HepG2 (cell line): ENCODE measurements at regions not wholly inside any gene's neighbourhood (a gene's known extent, or its start where the extent isn't known, plus 50 kb on each side); places are given as distances from the start of the nearest gene placed in this dataset.

ENCODE experiments used
- ATAC-seq: fragments of 200-7000 bp; cut with Tn5 transposase; 3 replicates; pipeline ENCODE4 v1.9.1; 2020; ENCODE audit warnings: mild to moderate bottlenecking, moderate library complexity
- BruUV-seq: library from RNA; stranded (reverse); fragments of 400-500 nt; replicated peaks from 2 replicates; lab custom pipeline; 2021; lab: Mats Ljungman, UMichigan
- CTCF ChIA-PET: fragments of 300-600 bp; formaldehyde crosslinking; extraction: SDS; loops from one replicate; lab custom pipeline; 2021; ENCODE audit warnings: low total read pairs, inconsistent platforms, low intra/inter-chr PET ratio; lab: Yijun Ruan, JAX
- POLR2A ChIA-PET: fragments of 350-600 bp; sonication (Branson Sonifier 250); formaldehyde crosslinking; loops from one replicate; lab custom pipeline; 2020; ENCODE audit warnings: antibody characterized with exemption, inconsistent platforms; lab: Yijun Ruan, JAX
- DNase-seq: peaks from one replicate; pipeline ENCODE4 v3.0.0-alpha.2; 2015; ENCODE audit warnings: low spot score
- FAIRE-seq: peaks from 3 replicates; lab custom pipeline; 2011; peaks lifted over from hg19 to GRCh38; lab: Jason Lieb, UNC
- H2AFZ ChIP-seq: one replicate; pipeline ENCODE4 v1.6.1; 2011; ENCODE audit warnings: low read length, inconsistent platforms
- H3K27ac ChIP-seq: fragments of 300-600 bp; 3 replicates; pipeline ENCODE4 v1.8.0; 2011; ENCODE audit warnings: mixed run types, mild to moderate bottlenecking, mixed read lengths, low read length, inconsistent platforms; ENCODE audit not compliant: insufficient read depth; ENCODE audit errors: extremely low read length
- H3K27me3 ChIP-seq, 2 experiments: fragments of 200-600 bp in 1 of 2; 2 replicates in 1 of 2; 3 replicates in 1 of 2; pipeline versions ENCODE4 v1.6.0 to v1.8.0; 2011; ENCODE audit warnings: low read length in 2 of 2, mild to moderate bottlenecking in 2 of 2, moderate library complexity in 2 of 2, inconsistent platforms in 1 of 2; ENCODE audit not compliant: insufficient read depth in 2 of 2, control insufficient read depth in 1 of 2
- H3K36me3 ChIP-seq, 2 experiments: fragments of 200-600 bp in 1 of 2; replicated peaks in 1 of 2; 2 replicates in 1 of 2; 3 replicates in 1 of 2; pipeline versions ENCODE4 v1.5.1 to v1.8.0; 2011; ENCODE audit warnings: low read length in 2 of 2, inconsistent platforms in 1 of 2; ENCODE audit not compliant: insufficient read depth in 2 of 2, control insufficient read depth in 1 of 2
- H3K4me1 ChIP-seq: 2 replicates; pipeline ENCODE4 v1.5.1; 2012; ENCODE audit warnings: low read length, inconsistent platforms; ENCODE audit not compliant: insufficient read depth
- H3K4me2 ChIP-seq: 2 replicates; pipeline ENCODE4 v1.6.0; 2011; ENCODE audit warnings: low read depth, low read length, inconsistent platforms
- H3K4me3 ChIP-seq, 3 experiments: fragments of 200-600 bp in 1 of 3; sonication (generic), shearing (Covaris generic) in 1 of 3; replicated peaks in 1 of 3; 2 replicates each; pipeline ENCODE4 v1.5.1; 2011 to 2016; ENCODE audit warnings: low read length in 3 of 3, inconsistent platforms in 2 of 3, low read depth in 2 of 3, mild to moderate bottlenecking in 2 of 3, control low read depth in 1 of 3, mixed read lengths in 1 of 3; ENCODE audit not compliant: insufficient read depth in 1 of 3
- H3K79me2 ChIP-seq: one replicate; pipeline ENCODE4 v1.6.1; 2011; ENCODE audit warnings: low read length, inconsistent platforms; ENCODE audit not compliant: insufficient read depth
- H3K9ac ChIP-seq: 2 replicates; pipeline ENCODE4 v1.6.0; 2011; ENCODE audit warnings: mild to moderate bottlenecking, low read depth, low read length, inconsistent platforms; ENCODE audit not compliant: insufficient read depth
- H3K9me3 ChIP-seq: 2 replicates; pipeline ENCODE4 v1.5.1; 2012; ENCODE audit warnings: mild to moderate bottlenecking, low read length
- H4K20me1 ChIP-seq: 2 replicates; pipeline ENCODE4 v1.6.0; 2011; ENCODE audit warnings: inconsistent platforms, mild to moderate bottlenecking, low read length, moderate library complexity; ENCODE audit not compliant: insufficient read depth
- ARNTL ChIP-seq: sonication (generic); formaldehyde crosslinking; IDR thresholded peaks from 2 replicates; pipeline ENCODE4 v1.4.0; 2020; ENCODE audit warnings: mild to moderate bottlenecking, missing genetic modification reagents
- CCAR2 ChIP-seq: fragments of 200-400 bp; formaldehyde crosslinking; optimal IDR thresholded peaks from 2 replicates; pipeline ENCODE3; 2018; ENCODE audit warnings: low read depth, mild to moderate bottlenecking, low read length, moderate library complexity
- CHD4 ChIP-seq: fragments of 200-600 bp; sonication (generic); IDR thresholded peaks from 2 replicates; pipeline ENCODE4 v1.7.0; 2017; ENCODE audit warnings: mild to moderate bottlenecking, low read length, borderline replicate concordance
- FIP1L1 ChIP-seq: fragments of 200-400 bp; formaldehyde crosslinking; IDR thresholded peaks from 2 replicates; pipeline ENCODE4 v1.6.1; 2018; ENCODE audit warnings: low read depth, mild to moderate bottlenecking, low read length, moderate library complexity, borderline replicate concordance; ENCODE audit not compliant: insufficient read depth
- HNRNPK ChIP-seq: fragments of 200-400 bp; formaldehyde crosslinking; IDR thresholded peaks from 2 replicates; pipeline ENCODE4 v1.6.1; 2018; ENCODE audit warnings: low read length, low read depth, moderate library complexity, mild to moderate bottlenecking; ENCODE audit not compliant: poor library complexity, severe bottlenecking
- SOX13 ChIP-seq, 3 experiments: fragments of 450-650 bp in 1 of 3; sonication (generic) in 1 of 3; formaldehyde crosslinking in 1 of 3; IDR thresholded peaks in 2 of 3; conservative IDR thresholded peaks in 1 of 3; 2 replicates each; pipeline versions ENCODE4 v1.5.0 to v1.6.1; 2016 to 2020; ENCODE audit warnings: antibody characterized with exemption in 1 of 3, mild to moderate bottlenecking in 1 of 3, missing compliant biosample characterization in 1 of 3, missing genetic modification reagents in 1 of 3, moderate library complexity in 1 of 3
- ZBTB1 ChIP-seq: sonication (generic); formaldehyde crosslinking; IDR thresholded peaks from 2 replicates; pipeline ENCODE4 v1.4.0; 2020; ENCODE audit warnings: missing genetic modification reagents, borderline replicate concordance
- ZNF564 ChIP-seq: sonication (generic); formaldehyde crosslinking; IDR thresholded peaks from 2 replicates; pipeline ENCODE4 v1.8.1; 2023; ENCODE audit warnings: mild to moderate bottlenecking, missing genetic modification reagents
- ZNF75D ChIP-seq: sonication (generic); formaldehyde crosslinking; IDR thresholded peaks from 2 replicates; pipeline ENCODE4 v1.8.1; 2023; ENCODE audit warnings: missing genetic modification reagents, mild to moderate bottlenecking, borderline replicate concordance
- WGBS: methylation state at CpG from one replicate; pipeline ENCODE4 v1.1.6; 2017; ENCODE audit warnings: low lambda C conversion rate; 5-methylcytosine and 5-hydroxymethylcytosine counted together
- in situ Hi-C: cut with HindIII; loops from 2 replicates; pipeline ENCODE4 v1.10.0; 2017; ENCODE audit warnings: low pct_unique_long_range_greater_than_20kb; ENCODE audit not compliant: extremely low pct_ligation_motif_present
- intact Hi-C: fragments of 100-400 bp; cut with micrococcal nuclease; formaldehyde crosslinking; loops from one replicate; pipeline ENCODE4 v1.10.0; 2022; ENCODE audit not compliant: unreplicated experiment
- TF ChIP-seq, protein P1 (sequence below): sonication (generic); formaldehyde crosslinking; IDR thresholded peaks from 2 replicates; pipeline ENCODE4 v1.4.0; 2020; ENCODE audit warnings: missing genetic modification reagents
- TF ChIP-seq, protein P2 (sequence below): IDR thresholded peaks from 2 replicates; pipeline ENCODE4 v1.6.1; 2016; ENCODE audit warnings: low read depth, missing genetic modification reagents, missing compliant biosample characterization

DNA sequence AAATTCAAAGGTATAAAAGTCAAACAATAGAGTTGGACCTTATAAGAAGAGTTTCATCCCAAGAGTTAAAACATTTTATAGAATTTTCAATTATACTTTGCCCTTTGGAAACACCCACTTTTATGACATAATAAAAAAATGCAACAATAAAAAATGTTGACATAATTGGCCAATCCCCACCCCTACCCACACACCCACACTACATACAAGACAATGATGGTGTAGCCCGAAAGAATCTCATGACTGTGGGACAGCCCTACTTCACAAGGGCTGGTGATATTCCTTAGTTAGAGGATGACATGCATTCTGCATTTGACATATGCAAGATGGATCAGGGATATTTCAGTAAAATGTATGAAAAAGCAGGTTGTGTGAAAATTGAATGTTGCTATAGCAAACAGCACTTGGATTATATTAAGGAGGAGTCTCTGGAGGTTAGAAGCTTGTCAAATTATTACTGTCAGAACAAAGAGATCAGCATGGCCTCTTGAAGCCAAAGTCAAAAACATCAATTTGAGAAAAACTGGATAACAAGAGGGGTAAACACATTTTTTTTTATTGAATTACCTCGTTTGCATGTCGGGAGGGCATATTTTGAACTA is 133.0 kb upstream of the SAMSN1 start:
- TF ChIP-seq HNRNPK: no peak
- TF ChIP-seq CCAR2: no peak
- no peak for TF ChIP-seq ARNTL (CRISPR knock-in tag)
- TF ChIP-seq SOX13 (IDR thresholded peaks at IDR 0.05): no peak
- TF ChIP-seq SOX13 (CRISPR knock-in tag; conservative IDR thresholded peaks at IDR 0.05 in 1 of 2, IDR thresholded peaks at IDR 0.05 in 1 of 2): no peak
- TF ChIP-seq, protein P1, sequence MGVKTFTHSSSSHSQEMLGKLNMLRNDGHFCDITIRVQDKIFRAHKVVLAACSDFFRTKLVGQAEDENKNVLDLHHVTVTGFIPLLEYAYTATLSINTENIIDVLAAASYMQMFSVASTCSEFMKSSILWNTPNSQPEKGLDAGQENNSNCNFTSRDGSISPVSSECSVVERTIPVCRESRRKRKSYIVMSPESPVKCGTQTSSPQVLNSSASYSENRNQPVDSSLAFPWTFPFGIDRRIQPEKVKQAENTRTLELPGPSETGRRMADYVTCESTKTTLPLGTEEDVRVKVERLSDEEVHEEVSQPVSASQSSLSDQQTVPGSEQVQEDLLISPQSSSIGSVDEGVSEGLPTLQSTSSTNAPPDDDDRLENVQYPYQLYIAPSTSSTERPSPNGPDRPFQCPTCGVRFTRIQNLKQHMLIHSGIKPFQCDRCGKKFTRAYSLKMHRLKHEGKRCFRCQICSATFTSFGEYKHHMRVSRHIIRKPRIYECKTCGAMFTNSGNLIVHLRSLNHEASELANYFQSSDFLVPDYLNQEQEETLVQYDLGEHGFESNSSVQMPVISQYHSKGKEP (CRISPR knock-in tag): no peak
- TF ChIP-seq FIP1L1: no peak
- TF ChIP-seq ZNF564: no peak
- TF ChIP-seq ZNF75D (CRISPR knock-in tag): no peak
- no peak for TF ChIP-seq ZBTB1 (CRISPR knock-in tag)
- TF ChIP-seq, protein P2, sequence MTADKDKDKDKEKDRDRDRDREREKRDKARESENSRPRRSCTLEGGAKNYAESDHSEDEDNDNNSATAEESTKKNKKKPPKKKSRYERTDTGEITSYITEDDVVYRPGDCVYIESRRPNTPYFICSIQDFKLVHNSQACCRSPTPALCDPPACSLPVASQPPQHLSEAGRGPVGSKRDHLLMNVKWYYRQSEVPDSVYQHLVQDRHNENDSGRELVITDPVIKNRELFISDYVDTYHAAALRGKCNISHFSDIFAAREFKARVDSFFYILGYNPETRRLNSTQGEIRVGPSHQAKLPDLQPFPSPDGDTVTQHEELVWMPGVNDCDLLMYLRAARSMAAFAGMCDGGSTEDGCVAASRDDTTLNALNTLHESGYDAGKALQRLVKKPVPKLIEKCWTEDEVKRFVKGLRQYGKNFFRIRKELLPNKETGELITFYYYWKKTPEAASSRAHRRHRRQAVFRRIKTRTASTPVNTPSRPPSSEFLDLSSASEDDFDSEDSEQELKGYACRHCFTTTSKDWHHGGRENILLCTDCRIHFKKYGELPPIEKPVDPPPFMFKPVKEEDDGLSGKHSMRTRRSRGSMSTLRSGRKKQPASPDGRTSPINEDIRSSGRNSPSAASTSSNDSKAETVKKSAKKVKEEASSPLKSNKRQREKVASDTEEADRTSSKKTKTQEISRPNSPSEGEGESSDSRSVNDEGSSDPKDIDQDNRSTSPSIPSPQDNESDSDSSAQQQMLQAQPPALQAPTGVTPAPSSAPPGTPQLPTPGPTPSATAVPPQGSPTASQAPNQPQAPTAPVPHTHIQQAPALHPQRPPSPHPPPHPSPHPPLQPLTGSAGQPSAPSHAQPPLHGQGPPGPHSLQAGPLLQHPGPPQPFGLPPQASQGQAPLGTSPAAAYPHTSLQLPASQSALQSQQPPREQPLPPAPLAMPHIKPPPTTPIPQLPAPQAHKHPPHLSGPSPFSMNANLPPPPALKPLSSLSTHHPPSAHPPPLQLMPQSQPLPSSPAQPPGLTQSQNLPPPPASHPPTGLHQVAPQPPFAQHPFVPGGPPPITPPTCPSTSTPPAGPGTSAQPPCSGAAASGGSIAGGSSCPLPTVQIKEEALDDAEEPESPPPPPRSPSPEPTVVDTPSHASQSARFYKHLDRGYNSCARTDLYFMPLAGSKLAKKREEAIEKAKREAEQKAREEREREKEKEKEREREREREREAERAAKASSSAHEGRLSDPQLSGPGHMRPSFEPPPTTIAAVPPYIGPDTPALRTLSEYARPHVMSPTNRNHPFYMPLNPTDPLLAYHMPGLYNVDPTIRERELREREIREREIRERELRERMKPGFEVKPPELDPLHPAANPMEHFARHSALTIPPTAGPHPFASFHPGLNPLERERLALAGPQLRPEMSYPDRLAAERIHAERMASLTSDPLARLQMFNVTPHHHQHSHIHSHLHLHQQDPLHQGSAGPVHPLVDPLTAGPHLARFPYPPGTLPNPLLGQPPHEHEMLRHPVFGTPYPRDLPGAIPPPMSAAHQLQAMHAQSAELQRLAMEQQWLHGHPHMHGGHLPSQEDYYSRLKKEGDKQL (CRISPR knock-in tag): no peak
- no peak for TF ChIP-seq CHD4
- 12% methylated on average over 3 of the region's 3 CpGs for WGBS
- in situ Hi-C loops: no loop called here
- Histone ChIP-seq H4K20me1 (no peaks in the 10 kb centered on the region), H3K9ac (no peak overlapping the region), H3K36me3 (no peaks in the 10 kb centered on the region), H3K27me3 (no peaks in the 10 kb centered on the region), H3K27ac (no peak overlapping the region), H2AFZ (no peak overlapping the region), H3K4me3 (no peak overlapping the region), H3K4me1 (no peaks in the 10 kb centered on the region), H3K4me2 (no peak overlapping the region), H3K79me2 (no peaks in the 10 kb centered on the region), H3K9me3 (no peaks in the 10 kb centered on the region)
- FAIRE-seq (no peak), DNase-seq (no peak), ATAC-seq (no peak)
- BruUV-seq: no TSS peak
- POLR2A ChIA-PET: no interaction called here
- intact Hi-C loops: no loop called here
- CTCF ChIA-PET: no interaction called here
